ENCODE measurements at regions not wholly inside any gene's neighbourhood (a gene's known extent, or its start where the extent isn't known, plus 50 kb on each side); places are given as distances from the start of the nearest gene placed in this dataset.

DNA sequence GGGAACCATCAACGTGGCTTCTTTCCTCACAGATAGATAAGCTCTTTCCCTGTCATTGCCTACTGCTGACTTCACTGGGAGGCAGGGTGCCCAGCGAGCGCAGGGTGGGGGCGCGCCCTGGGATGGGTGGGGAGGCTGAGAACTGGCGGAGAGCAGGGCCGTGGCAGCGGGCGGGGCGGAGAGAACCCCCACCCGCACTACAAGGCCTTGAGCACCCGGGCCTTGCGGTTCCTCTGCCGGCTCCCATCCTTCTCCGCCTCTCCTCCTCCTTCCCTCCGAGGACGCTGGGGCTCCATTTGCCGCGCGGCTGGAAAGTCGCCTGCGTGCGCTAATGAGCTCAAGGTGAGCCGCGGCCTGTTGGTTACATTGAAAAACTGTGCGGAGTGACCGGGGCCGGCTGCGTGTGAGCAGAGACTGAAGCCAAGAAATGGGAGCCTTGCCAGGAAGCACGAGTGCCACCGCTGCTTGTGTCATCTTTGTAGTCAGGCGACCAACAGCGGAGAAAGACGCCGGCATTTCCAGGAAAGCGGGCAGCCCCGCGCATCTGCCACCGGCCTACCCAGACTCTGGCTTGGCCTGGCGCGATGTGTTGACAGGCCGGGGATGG is 963.5 kb upstream of the SLC35B3 start:
- TF ChIP-seq GATA2 (IDR thresholded peaks at IDR 0.05; ENCODE audit: low read depth, low read length) (no peak), GATA3 (IDR thresholded peaks at IDR 0.05; ENCODE audit: low read depth, low read length) (no peak)

DNA sequence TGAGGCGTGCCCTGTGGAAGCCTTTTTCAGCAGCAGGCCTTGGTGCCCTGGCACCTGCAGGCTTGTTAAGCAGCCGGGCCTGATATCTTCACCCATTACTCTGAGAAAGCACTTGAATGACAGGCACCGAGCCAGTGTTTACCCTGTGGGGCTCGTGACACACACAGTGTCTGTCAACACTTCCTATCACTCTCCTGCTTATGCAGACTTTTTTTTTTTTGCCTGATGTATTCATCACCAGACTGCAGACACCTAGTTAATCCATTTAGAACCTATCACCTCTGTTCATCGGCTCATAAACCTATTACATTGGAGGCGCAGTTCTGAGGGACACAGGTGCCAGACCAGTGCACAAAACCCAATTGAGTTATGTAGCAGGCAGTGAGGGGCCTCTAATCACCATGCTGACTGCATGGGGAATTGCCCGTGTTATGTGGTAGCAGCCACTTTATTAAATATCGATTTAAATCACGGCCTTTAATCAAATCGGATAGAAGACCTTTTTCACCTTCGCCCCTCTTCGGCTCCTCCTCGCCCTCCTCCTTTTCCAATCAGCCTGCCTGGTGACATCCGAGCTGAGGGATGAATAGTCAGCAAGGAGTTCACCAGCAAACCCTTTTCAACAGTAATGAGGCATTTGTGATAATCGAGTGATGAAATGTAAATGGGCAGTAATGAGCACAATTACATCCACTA is 962.9 kb upstream of the SLC35B3 start:
- TF ChIP-seq GATA2 (IDR thresholded peaks at IDR 0.05; ENCODE audit: low read depth, low read length) (no peak), GATA3 (IDR thresholded peaks at IDR 0.05; ENCODE audit: low read depth, low read length) (no peak)

- TF ChIP-seq GATA2 (IDR thresholded peaks at IDR 0.05; ENCODE audit: low read depth, low read length) (no peak), GATA3 (IDR thresholded peaks at IDR 0.05; ENCODE audit: low read depth, low read length) (no peak)
These were observed 953.3 kb upstream of the SLC35B3 start for GRCh38 chr6:9388596-9388995.

DNA sequence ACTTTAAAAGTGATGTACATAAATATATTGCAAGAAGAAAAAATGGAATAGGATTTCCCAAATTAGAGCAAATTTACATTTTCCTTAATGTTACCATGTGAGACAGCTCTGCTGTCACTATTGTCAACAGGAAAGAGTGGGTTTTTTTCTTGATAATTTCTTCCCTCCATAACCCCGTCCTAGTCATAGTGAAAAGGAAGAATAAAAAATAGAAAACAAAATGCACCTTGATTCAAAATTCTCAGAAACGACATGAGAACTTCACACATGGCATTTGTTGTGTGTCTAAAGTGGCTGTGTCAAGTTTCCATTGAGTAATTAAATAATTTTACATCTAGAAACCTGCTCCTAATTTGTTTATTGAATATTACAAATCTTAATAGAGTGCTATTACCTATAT is 945.2 kb upstream of the SLC35B3 start:
- TF ChIP-seq GATA3 (IDR thresholded peaks at IDR 0.05; ENCODE audit: low read depth, low read length) (no peak), GATA2 (IDR thresholded peaks at IDR 0.05; ENCODE audit: low read depth, low read length) (no peak)

DNA sequence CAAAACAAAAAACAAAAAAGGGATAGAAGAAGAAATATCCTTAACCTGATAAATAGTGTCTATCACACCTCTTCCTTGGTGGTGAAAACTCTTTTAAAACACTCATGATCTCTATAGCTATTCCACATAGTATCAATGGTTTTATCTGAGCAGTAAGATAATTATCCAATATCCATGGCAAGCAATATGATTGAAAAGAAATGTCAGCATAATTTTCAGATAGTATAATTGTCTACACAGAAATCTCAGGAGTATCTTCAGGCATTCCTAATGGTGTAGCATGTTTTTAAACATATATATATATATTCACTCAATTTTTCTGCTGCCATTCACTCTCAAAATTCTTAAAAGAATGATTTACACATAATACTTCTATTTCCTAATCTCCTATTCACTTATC is 938.0 kb upstream of the SLC35B3 start:
- TF ChIP-seq GATA3 (IDR thresholded peaks at IDR 0.05; ENCODE audit: low read depth, low read length) (no peak), GATA2 (IDR thresholded peaks at IDR 0.05; ENCODE audit: low read depth, low read length) (no peak)

DNA sequence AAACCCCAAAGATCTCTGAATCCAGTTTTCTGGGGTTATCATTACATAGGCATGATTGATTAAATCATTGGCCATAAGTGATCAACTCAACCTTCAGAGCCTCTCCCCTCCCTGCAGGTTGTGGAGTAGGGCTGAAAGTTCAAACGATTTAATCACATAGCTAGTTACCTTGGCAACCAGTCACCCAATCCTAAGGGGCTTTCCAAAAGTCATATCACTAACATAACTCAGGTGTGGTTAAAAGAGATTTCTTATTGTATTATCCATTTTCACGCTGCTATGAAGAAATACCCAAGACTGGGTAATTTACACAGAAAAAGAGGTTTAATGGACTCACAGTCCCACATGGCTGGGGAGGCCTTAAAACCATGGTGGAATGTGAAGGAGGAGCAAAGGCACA is 935.1 kb upstream of the SLC35B3 start:
- TF ChIP-seq GATA2 (IDR thresholded peaks at IDR 0.05; ENCODE audit: low read depth, low read length), result no peak

DNA sequence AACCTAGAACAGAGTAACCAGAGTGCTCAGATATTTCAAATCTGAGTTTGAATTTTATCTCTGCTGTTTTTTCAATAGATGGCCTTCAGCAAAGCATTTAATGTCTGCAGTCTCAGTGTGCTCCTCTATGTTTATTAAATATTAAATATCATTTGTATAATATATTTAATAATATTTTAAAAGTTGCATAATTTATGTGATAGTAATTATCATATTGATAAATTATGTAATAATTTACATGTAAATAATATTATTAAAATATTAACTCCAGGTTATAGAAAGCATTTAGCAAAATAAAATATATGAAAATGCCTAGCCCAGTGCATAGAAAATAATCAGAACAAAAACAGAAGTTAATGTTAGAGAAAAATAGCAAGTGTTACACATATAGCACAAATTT is 930.0 kb upstream of the SLC35B3 start:
- TF ChIP-seq GATA2 (IDR thresholded peaks at IDR 0.05; ENCODE audit: low read depth, low read length) (no peak), GATA3 (IDR thresholded peaks at IDR 0.05; ENCODE audit: low read depth, low read length) (no peak)

DNA sequence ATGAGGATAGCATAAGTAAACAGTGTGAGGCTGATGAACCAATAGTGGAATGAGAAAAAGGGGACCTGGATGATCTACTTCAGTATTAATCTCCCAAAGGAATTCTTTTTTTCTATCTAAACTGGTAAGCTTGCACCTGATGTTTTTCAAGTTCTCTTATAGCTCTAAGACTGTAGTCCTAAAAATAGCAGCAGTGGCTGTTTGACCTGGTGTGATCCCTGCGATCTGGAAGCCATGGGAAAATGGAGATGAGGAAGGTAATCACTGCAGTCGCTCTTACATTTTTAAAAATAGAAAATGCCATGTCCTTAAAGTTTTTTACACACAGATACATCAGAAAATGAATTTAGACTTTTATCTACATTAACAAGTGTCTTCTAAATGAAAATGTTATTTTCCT is 926.4 kb upstream of the SLC35B3 start:
- no peak for TF ChIP-seq GATA3 (IDR thresholded peaks at IDR 0.05; ENCODE audit: low read depth, low read length)
- TF ChIP-seq GATA2 (IDR thresholded peaks at IDR 0.05; ENCODE audit: low read depth, low read length), result no peak

- TF ChIP-seq GATA3 (IDR thresholded peaks at IDR 0.05; ENCODE audit: low read depth, low read length) (no peak), GATA2 (IDR thresholded peaks at IDR 0.05; ENCODE audit: low read depth, low read length) (no peak)
These were observed 925.5 kb upstream of the SLC35B3 start for GRCh38 chr6:9360881-9361280.

- TF ChIP-seq GATA2 (IDR thresholded peaks at IDR 0.05; ENCODE audit: low read depth, low read length), result no peak
- no peak for TF ChIP-seq GATA3 (IDR thresholded peaks at IDR 0.05; ENCODE audit: low read depth, low read length)
These were observed 912.3 kb upstream of the SLC35B3 start for GRCh38 chr6:9347608-9348007.

- no peak for TF ChIP-seq GATA2 (IDR thresholded peaks at IDR 0.05; ENCODE audit: low read depth, low read length)
- TF ChIP-seq GATA3 (IDR thresholded peaks at IDR 0.05; ENCODE audit: low read depth, low read length), result no peak
These were observed 911.6 kb upstream of the SLC35B3 start for GRCh38 chr6:9346923-9347322.

GRCh38 chr6:9335431-9335830 is 900.1 kb upstream of the SLC35B3 start:
- TF ChIP-seq GATA2 (IDR thresholded peaks at IDR 0.05; ENCODE audit: low read depth, low read length) (no peak), GATA3 (IDR thresholded peaks at IDR 0.05; ENCODE audit: low read depth, low read length) (no peak)

DNA sequence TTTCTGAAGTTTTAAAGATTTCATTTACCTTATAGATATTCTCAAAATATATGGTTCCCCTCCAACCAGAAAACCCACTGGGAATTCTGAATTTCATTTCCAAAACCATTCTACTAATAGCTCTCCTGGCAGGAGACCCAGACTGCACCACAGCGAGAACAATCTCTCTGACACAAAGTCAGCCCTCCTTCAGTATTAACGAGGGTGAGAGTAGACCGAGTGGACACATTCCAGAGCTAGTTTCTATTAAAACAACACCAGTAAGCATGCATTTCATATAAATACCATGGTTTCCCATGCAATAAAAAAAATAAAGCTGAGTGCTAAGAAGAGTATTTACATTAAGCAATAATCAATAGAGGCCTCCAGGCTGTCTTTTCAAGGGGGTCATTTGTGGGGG is 899.6 kb upstream of the SLC35B3 start:
- TF ChIP-seq GATA3 (IDR thresholded peaks at IDR 0.05; ENCODE audit: low read depth, low read length), result no peak
- TF ChIP-seq GATA2 (IDR thresholded peaks at IDR 0.05; ENCODE audit: low read depth, low read length), result no peak

DNA sequence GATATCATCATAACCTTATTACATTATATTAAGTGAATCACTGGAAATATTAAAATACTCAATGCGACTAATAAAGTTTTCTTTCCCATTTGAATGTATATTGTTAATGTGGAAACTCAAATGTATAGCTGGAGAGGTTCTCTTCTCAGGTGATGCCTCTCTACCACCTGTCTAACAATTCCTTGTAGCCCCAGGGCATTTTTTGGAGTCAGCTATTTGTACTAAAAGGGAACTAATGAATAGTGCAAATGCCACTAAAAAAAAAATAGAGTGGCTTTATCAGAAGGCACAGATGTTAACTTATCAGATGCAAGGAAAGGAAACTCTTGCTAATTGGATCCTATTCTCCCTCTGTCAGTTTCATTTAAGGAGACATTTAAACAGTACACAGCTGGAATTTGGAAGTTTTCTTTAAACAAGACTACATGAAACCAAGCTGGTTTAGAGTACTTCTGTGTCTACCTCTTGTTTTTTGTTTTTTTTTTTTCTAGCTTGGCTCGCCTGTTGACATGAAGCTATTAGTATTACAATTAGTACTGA is 897.0 kb upstream of the SLC35B3 start:
- TF ChIP-seq GATA2 (IDR thresholded peaks at IDR 0.05; ENCODE audit: low read depth, low read length) (no peak), GATA3 (IDR thresholded peaks at IDR 0.05; ENCODE audit: low read depth, low read length) (no peak)

DNA sequence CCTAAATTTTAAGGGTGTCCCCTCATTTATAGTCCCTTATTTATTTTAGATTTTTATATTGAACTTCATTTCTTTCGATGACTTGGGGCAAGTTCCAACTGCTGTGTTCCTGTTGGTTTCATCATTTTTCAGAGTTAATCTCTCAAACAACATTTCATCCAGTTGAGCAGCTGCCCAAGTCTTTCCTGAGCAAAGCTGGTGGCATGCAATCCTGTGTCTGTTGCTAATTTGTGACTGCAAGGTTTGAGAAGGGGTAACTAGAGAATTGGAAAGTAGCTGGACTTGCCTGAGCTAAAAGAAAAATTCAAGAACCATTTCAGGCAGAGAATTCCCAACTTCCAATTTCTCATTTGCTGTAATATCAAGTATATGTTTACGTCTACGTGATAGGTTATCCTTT is 881.5 kb upstream of the SLC35B3 start:
- TF ChIP-seq GATA2 (IDR thresholded peaks at IDR 0.05; ENCODE audit: low read depth, low read length) (no peak), GATA3 (IDR thresholded peaks at IDR 0.05; ENCODE audit: low read depth, low read length) (no peak)

Measured in SH-SY5Y (cell line).